A673 (cell line): ENCODE measurements at regions not wholly inside any gene's neighbourhood (a gene's known extent, or its start where the extent isn't known, plus 50 kb on each side); places are given as distances from the start of the nearest gene placed in this dataset.

ENCODE experiments used
- CTCF ChIP-seq: fragments of 300-800, 200-600 bp; sonication (generic); conservative IDR thresholded peaks from 2 replicates; pipeline ENCODE4 v1.5.1; 2017; ENCODE audit warnings: low read depth, mild to moderate bottlenecking, antibody characterized with exemption, low read length, moderate library complexity, mixed read lengths
- EZH2 ChIP-seq: fragments of 200-600 bp; sonication (generic); IDR thresholded peaks from 2 replicates; pipeline ENCODE4 v1.6.1; 2017; ENCODE audit warnings: borderline replicate concordance, low read depth, mild to moderate bottlenecking, mixed read lengths, antibody characterized with exemption, low read length; ENCODE audit not compliant: poor library complexity, severe bottlenecking

GRCh38 chr22:49107961-49108530, 719.6 kb downstream of the BRD1 start:
- TF ChIP-seq EZH2 (no peak), CTCF (no peak)
